ENCODE measurements at regions not wholly inside any gene's neighbourhood (a gene's known extent, or its start where the extent isn't known, plus 50 kb on each side); places are given as distances from the start of the nearest gene placed in this dataset.

GRCh38 chr5:119948162-119948561 lies 318.8 kb downstream of the FAM170A start:
- H2AK9ac ChIP-seq (replicated peaks; ENCODE audit: low read depth, low read length, poor library complexity): no peak overlapping the region
- H3K9ac ChIP-seq (ENCODE audit: low read depth, low read length): no peak overlapping the region
- no peaks in the 10 kb centered on the region for H3K27me3 ChIP-seq (ENCODE audit: control insufficient read depth, insufficient read depth, low read length)
- no peak overlapping the region for H3K27ac ChIP-seq (ENCODE audit: insufficient read depth, low read length)
- H3K4ac ChIP-seq (ENCODE audit: low read depth, low read length): no peak overlapping the region
- H3K18ac ChIP-seq (ENCODE audit: low read depth, low read length): no peak overlapping the region
- H2BK120ac ChIP-seq (ENCODE audit: low read depth, low read length): no peak overlapping the region
- intact Hi-C loops (cut with micrococcal nuclease): loop anchor here (10.0 kb wide), 1 partner anchor 737 kb away; no protein-coding TSS in a partner anchor
- H3K4me2 ChIP-seq (ENCODE audit: low read depth, low read length): no peak overlapping the region
- no peaks in the 10 kb centered on the region for H3K9me3 ChIP-seq (ENCODE audit: control insufficient read depth, insufficient read depth, low read length)
- no peak overlapping the region for H3K23ac ChIP-seq (ENCODE audit: low read depth, low read length)
- no peak overlapping the region for H2BK5ac ChIP-seq (ENCODE audit: low read depth, low read length, poor library complexity, severe bottlenecking)
- no peaks in the 10 kb centered on the region for H3K9me1 ChIP-seq (ENCODE audit: insufficient read depth, low read length)
- no CpG with 5 or more reads among the region's 1 CpG for WGBS, 2 experiments (ENCODE audit: extremely low coverage in 2 of 2, insufficient read length in 1 of 2)
- no peak for ATAC-seq (ENCODE audit: low read depth)
- no peak overlapping the region for H2AK5ac ChIP-seq (ENCODE audit: low read depth, low read length)
- no peak overlapping the region for H4K8ac ChIP-seq (ENCODE audit: low read depth in 2 of 2, low read length in 2 of 2)
- no peak overlapping the region for H4K91ac ChIP-seq (ENCODE audit: insufficient read depth, low read depth, low read length)
- H3K36me3 ChIP-seq (ENCODE audit: control insufficient read depth, insufficient read depth, low read length): no peaks in the 10 kb centered on the region
- no peak overlapping the region for H4K5ac ChIP-seq (ENCODE audit: low read depth, low read length)
- no peak for TF ChIP-seq SMC3 (IDR thresholded peaks at IDR 0.05; ENCODE audit: low read depth, low read length)
- no peak for TF ChIP-seq MAFK (IDR thresholded peaks at IDR 0.05; ENCODE audit: low read depth, low read length)
- no peak for TF ChIP-seq CHD1 (IDR thresholded peaks at IDR 0.05; ENCODE audit: low read depth, low read length)
- no peak for TF ChIP-seq RFX5 (IDR thresholded peaks at IDR 0.05; ENCODE audit: low read depth, low read length)
- TF ChIP-seq MXI1 (IDR thresholded peaks at IDR 0.05; ENCODE audit: borderline replicate concordance, low read depth, low read length): no peak
- TF ChIP-seq BHLHE40 (IDR thresholded peaks at IDR 0.05; ENCODE audit: low read depth, low read length): no peak
- no peak for TF ChIP-seq POLR2A (IDR thresholded peaks at IDR 0.05; ENCODE audit: low read depth, low read length)
- TF ChIP-seq NFE2L2 (IDR thresholded peaks at IDR 0.05; ENCODE audit: low read depth, low read length): no peak
- no peak for TF ChIP-seq CEBPB (IDR thresholded peaks at IDR 0.05; ENCODE audit: low read depth, low read length)
- no peak for TF ChIP-seq RAD21 (IDR thresholded peaks at IDR 0.05; ENCODE audit: low read length)
- TF ChIP-seq, protein P1, sequence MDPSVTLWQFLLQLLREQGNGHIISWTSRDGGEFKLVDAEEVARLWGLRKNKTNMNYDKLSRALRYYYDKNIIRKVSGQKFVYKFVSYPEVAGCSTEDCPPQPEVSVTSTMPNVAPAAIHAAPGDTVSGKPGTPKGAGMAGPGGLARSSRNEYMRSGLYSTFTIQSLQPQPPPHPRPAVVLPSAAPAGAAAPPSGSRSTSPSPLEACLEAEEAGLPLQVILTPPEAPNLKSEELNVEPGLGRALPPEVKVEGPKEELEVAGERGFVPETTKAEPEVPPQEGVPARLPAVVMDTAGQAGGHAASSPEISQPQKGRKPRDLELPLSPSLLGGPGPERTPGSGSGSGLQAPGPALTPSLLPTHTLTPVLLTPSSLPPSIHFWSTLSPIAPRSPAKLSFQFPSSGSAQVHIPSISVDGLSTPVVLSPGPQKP (IDR thresholded peaks at IDR 0.05; ENCODE audit: borderline replicate concordance, low read depth, low read length): no peak
- TF ChIP-seq, protein P2, sequence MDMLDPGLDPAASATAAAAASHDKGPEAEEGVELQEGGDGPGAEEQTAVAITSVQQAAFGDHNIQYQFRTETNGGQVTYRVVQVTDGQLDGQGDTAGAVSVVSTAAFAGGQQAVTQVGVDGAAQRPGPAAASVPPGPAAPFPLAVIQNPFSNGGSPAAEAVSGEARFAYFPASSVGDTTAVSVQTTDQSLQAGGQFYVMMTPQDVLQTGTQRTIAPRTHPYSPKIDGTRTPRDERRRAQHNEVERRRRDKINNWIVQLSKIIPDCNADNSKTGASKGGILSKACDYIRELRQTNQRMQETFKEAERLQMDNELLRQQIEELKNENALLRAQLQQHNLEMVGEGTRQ (IDR thresholded peaks at IDR 0.05; ENCODE audit: low read depth, low read length): no peak
- TF ChIP-seq, protein P3, sequence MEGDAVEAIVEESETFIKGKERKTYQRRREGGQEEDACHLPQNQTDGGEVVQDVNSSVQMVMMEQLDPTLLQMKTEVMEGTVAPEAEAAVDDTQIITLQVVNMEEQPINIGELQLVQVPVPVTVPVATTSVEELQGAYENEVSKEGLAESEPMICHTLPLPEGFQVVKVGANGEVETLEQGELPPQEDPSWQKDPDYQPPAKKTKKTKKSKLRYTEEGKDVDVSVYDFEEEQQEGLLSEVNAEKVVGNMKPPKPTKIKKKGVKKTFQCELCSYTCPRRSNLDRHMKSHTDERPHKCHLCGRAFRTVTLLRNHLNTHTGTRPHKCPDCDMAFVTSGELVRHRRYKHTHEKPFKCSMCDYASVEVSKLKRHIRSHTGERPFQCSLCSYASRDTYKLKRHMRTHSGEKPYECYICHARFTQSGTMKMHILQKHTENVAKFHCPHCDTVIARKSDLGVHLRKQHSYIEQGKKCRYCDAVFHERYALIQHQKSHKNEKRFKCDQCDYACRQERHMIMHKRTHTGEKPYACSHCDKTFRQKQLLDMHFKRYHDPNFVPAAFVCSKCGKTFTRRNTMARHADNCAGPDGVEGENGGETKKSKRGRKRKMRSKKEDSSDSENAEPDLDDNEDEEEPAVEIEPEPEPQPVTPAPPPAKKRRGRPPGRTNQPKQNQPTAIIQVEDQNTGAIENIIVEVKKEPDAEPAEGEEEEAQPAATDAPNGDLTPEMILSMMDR (conservative IDR thresholded peaks at IDR 0.05; ENCODE audit: low read depth, low read length): no peak
- no peak for TF ChIP-seq MAZ (IDR thresholded peaks at IDR 0.05; ENCODE audit: borderline replicate concordance, low read depth, low read length)
- TF ChIP-seq RCOR1 (IDR thresholded peaks at IDR 0.05; ENCODE audit: insufficient replicate concordance, low read length): no peak
- TF ChIP-seq FOS (IDR thresholded peaks at IDR 0.05; ENCODE audit: low read depth, low read length): no peak
- H2BK15ac ChIP-seq (ENCODE audit: low read depth, low read length): no peak overlapping the region
- H3K4me1 ChIP-seq (ENCODE audit: control insufficient read depth, insufficient read depth, low read length): no peaks in the 10 kb centered on the region
- H2AFZ ChIP-seq (replicated peaks; ENCODE audit: low read length, poor library complexity): no peak overlapping the region
- H4K20me1 ChIP-seq (ENCODE audit: insufficient read depth, low read length): no peaks in the 10 kb centered on the region
- DNase-seq: no peak
- no peak overlapping the region for H3K4me3 ChIP-seq (ENCODE audit: insufficient read depth, low read depth, low read length)
- no peak overlapping the region for H3K56ac ChIP-seq (ENCODE audit: extremely low read depth, insufficient read depth, low read length)
- H2BK20ac ChIP-seq (ENCODE audit: low read depth, low read length): no peak overlapping the region
- CTCF ChIA-PET: no interaction called here
- POLR2A ChIA-PET (ENCODE audit: unreplicated experiment): no interaction called here
- BruUV-seq (replicated peaks): no TSS peak
- H3K14ac ChIP-seq (replicated peaks; ENCODE audit: low read depth, low read length): no peak overlapping the region
- in situ Hi-C loops (cut with MboI; ENCODE audit: low sequenced_read_pairs): loop anchor here (25.0 kb wide), 1 partner anchor 1989 kb away; no protein-coding TSS in a partner anchor
- no peaks in the 10 kb centered on the region for H3K79me1 ChIP-seq (ENCODE audit: low read depth in 1 of 2, low read length in 2 of 2)
- dilution Hi-C loops (cut with HindIII; ENCODE audit: low sequenced_read_pairs, unreplicated experiment): no loop called here
